ENCODE measurements at regions not wholly inside any gene's neighbourhood (a gene's known extent, or its start where the extent isn't known, plus 50 kb on each side); places are given as distances from the start of the nearest gene placed in this dataset.

GRCh38 chr11:59291228-59291627 lies 67.5 kb upstream of the OR5AN1 start:
- TF ChIP-seq ZC3H10 (CRISPR knock-in tag; IDR thresholded peaks at IDR 0.05): no peak
- no peak for TF ChIP-seq OSR1 (CRISPR knock-in tag; IDR thresholded peaks at IDR 0.05)
- TF ChIP-seq ESRRG (CRISPR knock-in tag; IDR thresholded peaks at IDR 0.05): no peak
- TF ChIP-seq ZNF565 (CRISPR knock-in tag; conservative IDR thresholded peaks at IDR 0.05; ENCODE audit: low read depth): no peak
- no peak for TF ChIP-seq PPARA (CRISPR knock-in tag; IDR thresholded peaks at IDR 0.05; ENCODE audit: borderline replicate concordance)
- TF ChIP-seq BACH2 (CRISPR knock-in tag; IDR thresholded peaks at IDR 0.05; ENCODE audit: borderline replicate concordance): no peak
- no peak for TF ChIP-seq POU6F1 (CRISPR knock-in tag; IDR thresholded peaks at IDR 0.05; ENCODE audit: borderline replicate concordance, low read depth)
- no peak for TF ChIP-seq GLIS3 (CRISPR knock-in tag; IDR thresholded peaks at IDR 0.05)
- TF ChIP-seq TCF4 (CRISPR knock-in tag; IDR thresholded peaks at IDR 0.05; ENCODE audit: borderline replicate concordance): no peak
- TF ChIP-seq ZNF8 (CRISPR knock-in tag; IDR thresholded peaks at IDR 0.05): no peak
- no peak for TF ChIP-seq ARNTL (CRISPR knock-in tag; IDR thresholded peaks at IDR 0.05; ENCODE audit: borderline replicate concordance, low read depth)
- TF ChIP-seq CSRNP3 (CRISPR knock-in tag; IDR thresholded peaks at IDR 0.05): no peak
- TF ChIP-seq ZFP30 (CRISPR knock-in tag; IDR thresholded peaks at IDR 0.05): no peak
- no peak for TF ChIP-seq CREB5 (CRISPR knock-in tag; IDR thresholded peaks at IDR 0.05; ENCODE audit: low read depth)
- TF ChIP-seq SNAI2 (CRISPR knock-in tag; IDR thresholded peaks at IDR 0.05): no peak
- no peak for TF ChIP-seq ISL1 (CRISPR knock-in tag; IDR thresholded peaks at IDR 0.05)
- no peak for TF ChIP-seq TOX (CRISPR knock-in tag; IDR thresholded peaks at IDR 0.05; ENCODE audit: borderline replicate concordance)
- TF ChIP-seq TSHZ2 (CRISPR knock-in tag; IDR thresholded peaks at IDR 0.05): no peak
- no peak for ATAC-seq

GRCh38 chr11:59289356-59290181 lies 69.1 kb upstream of the OR5AN1 start:
- ATAC-seq: no peak
- TF ChIP-seq PATZ1 (CRISPR knock-in tag; IDR thresholded peaks at IDR 0.05; ENCODE audit: borderline replicate concordance): no peak
- TF ChIP-seq BACH2 (CRISPR knock-in tag; IDR thresholded peaks at IDR 0.05; ENCODE audit: borderline replicate concordance): no peak
- no peak for TF ChIP-seq POU6F1 (CRISPR knock-in tag; IDR thresholded peaks at IDR 0.05; ENCODE audit: borderline replicate concordance, low read depth)
- TF ChIP-seq ZFP30 (CRISPR knock-in tag; IDR thresholded peaks at IDR 0.05): no peak
- no peak for TF ChIP-seq ZNF70 (CRISPR knock-in tag; IDR thresholded peaks at IDR 0.05)
